Small intestine (tissue), 7 donors: ENCODE measurements at regions not wholly inside any gene's neighbourhood (a gene's known extent, or its start where the extent isn't known, plus 50 kb on each side); places are given as distances from the start of the nearest gene placed in this dataset.

Experiments
- DNase-seq, 2 donors: peaks; one replicate each; pipeline versions ENCODE4 v3.0.0 to v3.0.0-alpha.2; 2013
- FAIRE-seq: peaks from 2 replicates; lab custom pipeline; 2012; peaks lifted over from hg19 to GRCh38; lab: Jason Lieb, UNC
- H3K27ac ChIP-seq, 3 donors: one replicate each; pipeline ENCODE4 v1.5.1; 2013; ENCODE audit warnings: low read length in 2 of 3, mild to moderate bottlenecking in 2 of 3, control low read depth in 1 of 3, inconsistent platforms in 1 of 3, low read depth in 1 of 3, moderate library complexity in 1 of 3
- H3K27me3 ChIP-seq, 3 donors: one replicate each; pipeline ENCODE4 v1.6.1; 2013; ENCODE audit warnings: low read length in 3 of 3, inconsistent platforms in 1 of 3; ENCODE audit not compliant: control insufficient read depth in 3 of 3, insufficient read depth in 3 of 3
- H3K36me3 ChIP-seq, 3 donors: one replicate each; pipeline ENCODE4 v1.6.1; 2013; ENCODE audit warnings: low read length in 3 of 3, inconsistent platforms in 1 of 3, low read depth in 1 of 3, mild to moderate bottlenecking in 1 of 3, moderate library complexity in 1 of 3; ENCODE audit not compliant: control insufficient read depth in 3 of 3, insufficient read depth in 2 of 3
- H3K4me1 ChIP-seq, 3 donors: one replicate each; pipeline ENCODE4 v1.6.1; 2013; ENCODE audit warnings: low read length in 2 of 3, inconsistent platforms in 1 of 3, low read depth in 1 of 3, mild to moderate bottlenecking in 1 of 3, moderate library complexity in 1 of 3; ENCODE audit not compliant: control insufficient read depth in 3 of 3, insufficient read depth in 2 of 3
- H3K4me3 ChIP-seq, 3 donors: one replicate each; pipeline ENCODE4 v1.5.1; 2013; ENCODE audit warnings: low read length in 3 of 3, control low read depth in 1 of 3, inconsistent platforms in 1 of 3, low read depth in 1 of 3, mild to moderate bottlenecking in 1 of 3, moderate library complexity in 1 of 3
- H3K9me3 ChIP-seq, 2 donors: one replicate each; pipeline ENCODE4 v1.6.1; 2013; ENCODE audit warnings: low read depth in 1 of 2, low read length in 1 of 2; ENCODE audit not compliant: control insufficient read depth in 2 of 2, insufficient read depth in 1 of 2
- WGBS, 3 donors: extraction: QIAGEN DNeasy Blood & Tissue Kit; methylation state at CpG; one replicate each; pipeline ENCODE4 v1.1.7; 2013; 5-methylcytosine and 5-hydroxymethylcytosine counted together
- donor health status: healthy with polysubstance abuse.
- donor health status: control.
- donor health status: control.
- donor health status: Bipolar disorder and iron deficiency.
- donor health status: healthy.

GRCh38 chr6:96467814-96468213, 53.8 kb upstream of the UFL1 start:
- FAIRE-seq = no peak
- H3K27me3 ChIP-seq = no peaks in the 10 kb centered on the region

GRCh38 chr6:96468281-96468680, 53.3 kb upstream of the UFL1 start:
- no peak for FAIRE-seq
- Histone ChIP-seq H3K36me3 (no peaks in the 10 kb centered on the region), H3K27ac (no peak overlapping the region), H3K4me3 (no peak overlapping the region), H3K27me3 (no peaks in the 10 kb centered on the region), H3K4me1 (no peaks in the 10 kb centered on the region), H3K9me3 (no peaks in the 10 kb centered on the region)
- DNase-seq = peak in 1 of 2 donors; percentile 6
- 27 to 62% (median 45%) methylated on average over 3 of the region's 3 CpGs for WGBS, 3 donors

More at GRCh38 chr6:96467814-96468213, 53.8 kb upstream of the UFL1 start:
- Histone ChIP-seq H3K4me3 (no peak overlapping the region), H3K27ac (no peak overlapping the region), H3K36me3 (no peaks in the 10 kb centered on the region), H3K4me1 (no peaks in the 10 kb centered on the region), H3K9me3 (no peaks in the 10 kb centered on the region)
- no peak for DNase-seq

GRCh38 chr6:96468681-96469224, 52.9 kb upstream of the UFL1 start:
- Histone ChIP-seq H3K4me3 (no peak overlapping the region), H3K27me3 (no peaks in the 10 kb centered on the region), H3K9me3 (no peaks in the 10 kb centered on the region), H3K4me1 (no peaks in the 10 kb centered on the region), H3K27ac (no peak overlapping the region), H3K36me3 (no peaks in the 10 kb centered on the region)
- FAIRE-seq (no peak), DNase-seq (no peak)
- WGBS, 3 donors = 7 to 14% (median 7%) methylated on average over 2 of the region's 2 CpGs

- no peaks in the 10 kb centered on the region for H3K4me1 ChIP-seq
- H3K36me3 ChIP-seq = no peaks in the 10 kb centered on the region
- no peaks in the 10 kb centered on the region for H3K27me3 ChIP-seq
- 51 to 65% (median 64%) methylated on average over 2 of the region's 2 CpGs for WGBS, 3 donors
- no peak overlapping the region for H3K4me3 ChIP-seq
- no peaks in the 10 kb centered on the region for H3K9me3 ChIP-seq
- FAIRE-seq (no peak), DNase-seq (peak in 1 of 2 donors; percentile 11)
- H3K27ac ChIP-seq = no peak overlapping the region
These were observed 52.3 kb upstream of the UFL1 start for GRCh38 chr6:96469312-96469711.

GRCh38 chr6:96470296-96470695, 51.3 kb upstream of the UFL1 start:
- 66 to 71% (median 67%) methylated on average over 2 of the region's 2 CpGs for WGBS, 3 donors
- Histone ChIP-seq H3K27me3 (no peaks in the 10 kb centered on the region), H3K4me1 (no peaks in the 10 kb centered on the region), H3K9me3 (no peaks in the 10 kb centered on the region), H3K27ac (no peak overlapping the region), H3K4me3 (no peak overlapping the region), H3K36me3 (no peaks in the 10 kb centered on the region)
- no peak for FAIRE-seq
- DNase-seq = no peak
